SK-N-SH treated with all-trans-retinoic acid at 6 μM for 48 hours (cell line): ENCODE measurements at regions not wholly inside any gene's neighbourhood (a gene's known extent, or its start where the extent isn't known, plus 50 kb on each side); places are given as distances from the start of the nearest gene placed in this dataset.

ENCODE experiments used
- ARNTL ChIP-seq: fragments of 450-650 bp; formaldehyde crosslinking; IDR thresholded peaks from 2 replicates; pipeline ENCODE4 v1.5.0; 2020; ENCODE audit warnings: low read depth, mild to moderate bottlenecking, moderate library complexity, borderline replicate concordance
- RARB ChIP-seq: fragments of 250-450 bp; sonication (Bioruptor Pico); IDR thresholded peaks from 2 replicates; pipeline ENCODE4 v1.8.0; 2021; ENCODE audit warnings: mild to moderate bottlenecking, moderate library complexity
- ZNF565 ChIP-seq: fragments of 450-650 bp; formaldehyde crosslinking; conservative IDR thresholded peaks from 2 replicates; pipeline ENCODE4 v1.5.0; 2020; ENCODE audit warnings: low read depth, mild to moderate bottlenecking, moderate library complexity

GRCh38 chr4:37748485-37748884 lies 62.3 kb upstream of the RELL1 start:
- TF ChIP-seq RARB (CRISPR knock-in tag): no peak
- TF ChIP-seq ARNTL: no peak
- no peak for TF ChIP-seq ZNF565
